ENCODE measurements at regions not wholly inside any gene's neighbourhood (a gene's known extent, or its start where the extent isn't known, plus 50 kb on each side); places are given as distances from the start of the nearest gene placed in this dataset.

- Mint-ChIP-seq H3K27ac (no peak overlapping the region), H3K9me3 (peaks cover 0 to 6% (median 0%) of the 10 kb centered on the region in 7 donors), H3K36me3 (no peaks in the 10 kb centered on the region), H3K27me3 (ENCODE audit: low read depth in 3 of 3) (peaks cover 52 to 72% (median 56%) of the 10 kb centered on the region in 3 donors), H3K4me1 (no peaks in the 10 kb centered on the region), H3K4me3 (peak overlapping the region in 1 of 2 donors; percentile 63)
- H3K79me2 ChIP-seq (ENCODE audit: insufficient read depth, low read length), result no peaks in the 10 kb centered on the region
- no peak for DNase-seq
- H3K4me3 ChIP-seq (replicated peaks in 1 of 3; ENCODE audit: low read depth in 2 of 3, low read length in 3 of 3), result no peak overlapping the region
- H3K4me1 ChIP-seq (ENCODE audit: control insufficient read depth in 1 of 2, insufficient read depth in 2 of 2, low read length in 2 of 2), result no peaks in the 10 kb centered on the region
- H2AFZ ChIP-seq (ENCODE audit: insufficient read depth, low read depth, low read length, poor library complexity, severe bottlenecking), result no peak overlapping the region
- peaks cover 0 to 3% of the 10 kb centered on the region in 2 donors for H3K9me3 ChIP-seq (replicated peaks in 1 of 2; ENCODE audit: control insufficient read depth in 1 of 2, insufficient read depth in 1 of 2, low read length in 2 of 2)
- peaks cover 13 to 46% of the 10 kb centered on the region in 2 donors for H3K27me3 ChIP-seq (ENCODE audit: control insufficient read depth in 2 of 2, insufficient read depth in 2 of 2, low read length in 2 of 2)
- H3K9ac ChIP-seq (ENCODE audit: insufficient read depth, low read length, poor library complexity, severe bottlenecking), result no peak overlapping the region
- 24% methylated on average over 3 of the region's 18 CpGs for WGBS (ENCODE audit: insufficient coverage)
- no peaks in the 10 kb centered on the region for H3K36me3 ChIP-seq (replicated peaks in 1 of 2; ENCODE audit: control insufficient read depth in 1 of 2, insufficient read depth in 2 of 2, low read length in 2 of 2)
- H3K4me2 ChIP-seq (replicated peaks; ENCODE audit: extremely low read depth, low read length, poor library complexity, severe bottlenecking), result no peak overlapping the region
- TF ChIP-seq CTCF (IDR thresholded peaks at IDR 0.05), result no peak
- no peak overlapping the region for H3K27ac ChIP-seq (ENCODE audit: low read depth in 1 of 2, low read length in 2 of 2)
- intact Hi-C loops (cut with micrococcal nuclease), result no loop called here
- no peaks in the 10 kb centered on the region for H4K20me1 ChIP-seq (ENCODE audit: insufficient read depth, low read length)
Measured at GRCh38 chr11:116500947-116501602, 271.7 kb downstream of the BUD13 start.

GRCh38 chr11:116500026-116500946 is 272.5 kb downstream of the BUD13 start:
- Histone ChIP-seq H3K27ac (ENCODE audit: low read depth in 1 of 2, low read length in 2 of 2) (no peak overlapping the region), H3K4me3 (replicated peaks in 1 of 3; ENCODE audit: low read depth in 2 of 3, low read length in 3 of 3) (no peak overlapping the region), H3K36me3 (replicated peaks in 1 of 2; ENCODE audit: control insufficient read depth in 1 of 2, insufficient read depth in 2 of 2, low read length in 2 of 2) (no peaks in the 10 kb centered on the region), H4K20me1 (ENCODE audit: insufficient read depth, low read length) (no peaks in the 10 kb centered on the region), H3K4me2 (replicated peaks; ENCODE audit: extremely low read depth, low read length, poor library complexity, severe bottlenecking) (no peak overlapping the region), H3K9ac (ENCODE audit: insufficient read depth, low read length, poor library complexity, severe bottlenecking) (no peak overlapping the region), H3K9me3 (replicated peaks in 1 of 2; ENCODE audit: control insufficient read depth in 1 of 2, insufficient read depth in 1 of 2, low read length in 2 of 2) (peaks cover 0 to 3% of the 10 kb centered on the region in 2 donors), H2AFZ (ENCODE audit: insufficient read depth, low read depth, low read length, poor library complexity, severe bottlenecking) (no peak overlapping the region), H3K79me2 (ENCODE audit: insufficient read depth, low read length) (no peaks in the 10 kb centered on the region), H3K27me3 (ENCODE audit: control insufficient read depth in 2 of 2, insufficient read depth in 2 of 2, low read length in 2 of 2) (peaks cover 11 to 46% of the 10 kb centered on the region in 2 donors), H3K4me1 (ENCODE audit: control insufficient read depth in 1 of 2, insufficient read depth in 2 of 2, low read length in 2 of 2) (no peaks in the 10 kb centered on the region)
- Mint-ChIP-seq H3K27me3 (ENCODE audit: low read depth in 3 of 3) (peaks cover 51 to 65% (median 52%) of the 10 kb centered on the region in 3 donors), H3K27ac (no peak overlapping the region), H3K9me3 (peaks cover 0 to 6% (median 0%) of the 10 kb centered on the region in 7 donors), H3K36me3 (no peaks in the 10 kb centered on the region), H3K4me1 (no peaks in the 10 kb centered on the region), H3K4me3 (peak overlapping the region in 1 of 2 donors; percentile 63)
- intact Hi-C loops (cut with micrococcal nuclease), result no loop called here
- WGBS (ENCODE audit: insufficient coverage), result 38% methylated on average over 25 of the region's 45 CpGs
- TF ChIP-seq CTCF (IDR thresholded peaks at IDR 0.05), result no peak
- DNase-seq, result no peak

Measured in CD14-positive monocyte (primary cell).